ENCODE measurements at regions not wholly inside any gene's neighbourhood (a gene's known extent, or its start where the extent isn't known, plus 50 kb on each side); places are given as distances from the start of the nearest gene placed in this dataset.

GRCh38 chrX:104342065-104342464, 87.3 kb upstream of the ESX1 start:
- Histone ChIP-seq H3K9me3 (replicated peaks; ENCODE audit: control insufficient read depth, insufficient read depth, low read depth, low read length) (no peaks in the 10 kb centered on the region), H3K27me3 (ENCODE audit: control insufficient read depth in 2 of 2, insufficient read depth in 2 of 2, low read length in 2 of 2) (no peaks in the 10 kb centered on the region; a peak in 1 of 5 replicates), H4K20me1 (replicated peaks; ENCODE audit: control insufficient read depth, insufficient read depth, low read length) (no peaks in the 10 kb centered on the region), H3K79me2 (ENCODE audit: control insufficient read depth, insufficient read depth, low read length) (no peaks in the 10 kb centered on the region), H3K36me3 (ENCODE audit: control insufficient read depth, insufficient read depth, low read length) (no peaks in the 10 kb centered on the region), H3K27ac (ENCODE audit: extremely low read depth, low read depth, low read length) (no peak overlapping the region), H3K9me1 (ENCODE audit: control insufficient read depth, insufficient read depth, low read length) (no peaks in the 10 kb centered on the region), H3K9ac (ENCODE audit: insufficient read depth in 1 of 2, low read depth in 2 of 2, low read length in 2 of 2) (no peak overlapping the region), H3K4me1 (replicated peaks in 1 of 2; ENCODE audit: control insufficient read depth in 2 of 2, insufficient read depth in 2 of 2, low read length in 2 of 2) (no peaks in the 10 kb centered on the region), H2AFZ (ENCODE audit: low read depth, low read length) (no peak overlapping the region), H3K4me2 (ENCODE audit: insufficient read depth, low read length) (no peak overlapping the region), H3K4me3 (no peak overlapping the region)
- ATAC-seq (no peak), FAIRE-seq (no peak), DNase-seq (ENCODE audit: extremely low read depth in 1 of 4, low spot score in 3 of 4) (no peak)
- CTCF ChIA-PET (ENCODE audit: low intra/inter-chr PET ratio) = no interaction called here
- POLR2A ChIA-PET = no interaction called here
- intact Hi-C loops (cut with micrococcal nuclease) (loop anchor here (5.0 kb wide), 1 partner anchor 145 kb away; no protein-coding TSS in a partner anchor), in situ Hi-C loops (cut with MboI) (no loop called here)
- 8% methylated on average over 2 of the region's 2 CpGs for WGBS (ENCODE audit: insufficient coverage, low coverage, missing lambda C conversion rate)
- TF ChIP-seq FOS (IDR thresholded peaks at IDR 0.05; ENCODE audit: extremely low read depth, insufficient read length) = no peak
- TF ChIP-seq HNRNPLL (IDR thresholded peaks at IDR 0.05; ENCODE audit: low read depth, low read length, poor library complexity, severe bottlenecking) = no peak
- no peak for TF ChIP-seq HNRNPH1 (optimal IDR thresholded peaks at IDR 0.05; ENCODE audit: low read depth, low read length)
- no peak for TF ChIP-seq PHF21A (IDR thresholded peaks at IDR 0.05; ENCODE audit: borderline replicate concordance, low read depth)
- no peak for TF ChIP-seq CREM (IDR thresholded peaks at IDR 0.05; ENCODE audit: low read depth)
- no peak for TF ChIP-seq RFX7 (CRISPR knock-in tag; IDR thresholded peaks at IDR 0.05)
- TF ChIP-seq TCFL5 (CRISPR knock-in tag; conservative IDR thresholded peaks at IDR 0.05) = no peak
- BruUV-seq (replicated peaks) = no TSS peak

GRCh38 chrX:104335756-104336155, 81.0 kb upstream of the ESX1 start:
- ATAC-seq (no peak), DNase-seq (ENCODE audit: extremely low read depth in 1 of 4, low spot score in 3 of 4) (no peak), FAIRE-seq (no peak)
- CTCF ChIA-PET (ENCODE audit: low intra/inter-chr PET ratio) = no interaction called here
- H3K9me1 ChIP-seq (ENCODE audit: control insufficient read depth, insufficient read depth, low read length) = no peaks in the 10 kb centered on the region
- no peaks in the 10 kb centered on the region for H3K79me2 ChIP-seq (ENCODE audit: control insufficient read depth, insufficient read depth, low read length)
- BruUV-seq (replicated peaks) = no TSS peak
- H3K36me3 ChIP-seq (ENCODE audit: control insufficient read depth, insufficient read depth, low read length) = no peaks in the 10 kb centered on the region
- H2AFZ ChIP-seq (ENCODE audit: low read depth, low read length) = no peak overlapping the region
- H3K9ac ChIP-seq (ENCODE audit: insufficient read depth in 1 of 2, low read depth in 2 of 2, low read length in 2 of 2) = no peak overlapping the region
- POLR2A ChIA-PET = no interaction called here
- no peaks in the 10 kb centered on the region for H3K4me1 ChIP-seq (replicated peaks in 1 of 2; ENCODE audit: control insufficient read depth in 2 of 2, insufficient read depth in 2 of 2, low read length in 2 of 2)
- no peak overlapping the region for H3K4me3 ChIP-seq
- H4K20me1 ChIP-seq (replicated peaks; ENCODE audit: control insufficient read depth, insufficient read depth, low read length) = no peaks in the 10 kb centered on the region
- H3K9me3 ChIP-seq (replicated peaks; ENCODE audit: control insufficient read depth, insufficient read depth, low read depth, low read length) = no peaks in the 10 kb centered on the region
- no peak overlapping the region for H3K4me2 ChIP-seq (ENCODE audit: insufficient read depth, low read length)
- no peak overlapping the region for H3K27ac ChIP-seq (ENCODE audit: extremely low read depth, low read depth, low read length)
- no peaks in the 10 kb centered on the region; a peak in 1 of 5 replicates for H3K27me3 ChIP-seq (ENCODE audit: control insufficient read depth in 2 of 2, insufficient read depth in 2 of 2, low read length in 2 of 2)
- in situ Hi-C loops (cut with MboI) = no loop called here
- 0% methylated on average over 3 of the region's 3 CpGs for WGBS (ENCODE audit: insufficient coverage, low coverage, missing lambda C conversion rate)
- intact Hi-C loops (cut with micrococcal nuclease) = no loop called here
- TF ChIP-seq PML (IDR thresholded peaks at IDR 0.05; ENCODE audit: low read length) (no peak), GATAD2B (IDR thresholded peaks at IDR 0.05; ENCODE audit: borderline replicate concordance) (no peak), RERE (CRISPR knock-in tag; IDR thresholded peaks at IDR 0.05; ENCODE audit: borderline replicate concordance) (no peak), C11orf30 (IDR thresholded peaks at IDR 0.05; ENCODE audit: low read depth) (no peak), ZNF57 (CRISPR knock-in tag; IDR thresholded peaks at IDR 0.05) (no peak), POLR2H (tag; IDR thresholded peaks at IDR 0.05; ENCODE audit: low read depth) (no peak), ZNF133 (CRISPR knock-in tag; IDR thresholded peaks at IDR 0.05) (no peak)

All from K562 (cell line).